Right forelimb (tissue), 1 donor: ENCODE measurements at regions not wholly inside any gene's neighbourhood (a gene's known extent, or its start where the extent isn't known, plus 50 kb on each side); places are given as distances from the start of the nearest gene placed in this dataset.
"Not testable (repeated sequence)": the region's sequence is repeated elsewhere in the genome, so short reads cannot be mapped to it uniquely, and the experiment has no call there.

ENCODE experiments used
- DNase-seq: peaks from one replicate; pipeline ENCODE4 v3.0.0-alpha.2; 2018

- no peak for DNase-seq
Observed at GRCh38 chr1:14420686-14421085, 177.8 kb upstream of the KAZN start.

- no peak for DNase-seq
Observed at GRCh38 chr1:14421295-14421976, 177.0 kb upstream of the KAZN start.

- DNase-seq, result no peak
Observed at GRCh38 chr1:14421977-14422609, 176.4 kb upstream of the KAZN start.

GRCh38 chr1:14424325-14425002 is 174.0 kb upstream of the KAZN start:
- no peak for DNase-seq

- DNase-seq, result no peak
Observed at GRCh38 chr1:14426854-14427253, 171.6 kb upstream of the KAZN start.

GRCh38 chr1:14429577-14429976 is 168.9 kb upstream of the KAZN start:
- DNase-seq, result no peak

- DNase-seq, result not testable (repeated sequence)
Observed at GRCh38 chr1:14432728-14433127, 165.8 kb upstream of the KAZN start.

GRCh38 chr1:14435368-14436023 is 163.0 kb upstream of the KAZN start:
- no peak for DNase-seq

- no peak for DNase-seq
Observed at GRCh38 chr1:14437417-14437918, 161.0 kb upstream of the KAZN start.

GRCh38 chr1:14438127-14438769 is 160.2 kb upstream of the KAZN start:
- no peak for DNase-seq

GRCh38 chr1:14439015-14439414 is 159.5 kb upstream of the KAZN start:
- no peak for DNase-seq

- no peak for DNase-seq
Observed at GRCh38 chr1:14440166-14440565, 158.3 kb upstream of the KAZN start.

- no peak for DNase-seq
Observed at GRCh38 chr1:14440731-14441130, 157.8 kb upstream of the KAZN start.

- DNase-seq, result no peak
Observed at GRCh38 chr1:14441302-14441741, 157.2 kb upstream of the KAZN start.

GRCh38 chr1:14442669-14443068 is 155.8 kb upstream of the KAZN start:
- no peak for DNase-seq

GRCh38 chr1:14443164-14443787 is 155.2 kb upstream of the KAZN start:
- no peak for DNase-seq

GRCh38 chr1:14451217-14451616 is 147.3 kb upstream of the KAZN start:
- no peak for DNase-seq

- DNase-seq, result no peak
Observed at GRCh38 chr1:14452551-14452950, 145.9 kb upstream of the KAZN start.

GRCh38 chr1:14460173-14460572 is 138.3 kb upstream of the KAZN start:
- no peak for DNase-seq

GRCh38 chr1:14462851-14463250 is 135.6 kb upstream of the KAZN start:
- no peak for DNase-seq

GRCh38 chr1:14466006-14466405 is 132.5 kb upstream of the KAZN start:
- DNase-seq, result no peak

- DNase-seq, result no peak
Observed at GRCh38 chr1:14467112-14467511, 131.4 kb upstream of the KAZN start.
